Posterior cingulate gyrus (tissue), 11 donors: ENCODE measurements at regions not wholly inside any gene's neighbourhood (a gene's known extent, or its start where the extent isn't known, plus 50 kb on each side); places are given as distances from the start of the nearest gene placed in this dataset.
"Not testable (repeated sequence)": the region's sequence is repeated elsewhere in the genome, so short reads cannot be mapped to it uniquely, and the experiment has no call there.

Experiments used
- DNase-seq, 10 donors: peaks; one replicate each; pipeline versions ENCODE4 v3.0.0 to v3.0.0-alpha.2; 2020 to 2021; ENCODE audit warnings: mixed read lengths in 3 of 10
- intact Hi-C: fragments of 100-400 bp; cut with DNase I; formaldehyde crosslinking; loops from one replicate; pipeline ENCODE4 v1.15.1; 2023

GRCh38 chr1:194807530-194808220 lies 1621.3 kb upstream of the B3GALT2 start:
- DNase-seq, result no peak
- intact Hi-C loops, result no loop called here

DNA sequence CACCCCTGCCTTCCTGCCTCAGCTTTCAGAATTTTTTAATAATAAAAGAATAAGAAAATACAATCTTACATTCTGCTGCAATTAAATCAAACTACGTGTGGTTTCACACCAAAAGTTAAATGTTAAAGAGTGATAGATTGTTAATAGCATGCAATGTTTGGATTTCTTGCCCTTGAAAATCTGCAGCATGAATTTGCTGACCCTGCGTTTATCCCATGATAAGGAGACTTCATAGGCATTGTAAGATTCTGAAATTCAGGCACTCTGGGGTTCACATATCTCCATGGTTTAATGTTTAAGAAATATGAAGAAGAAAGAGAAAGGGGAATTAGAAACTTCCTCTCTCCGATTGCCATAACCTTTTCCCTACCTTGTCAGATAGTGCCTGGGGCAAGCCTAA lies 1616.2 kb upstream of the B3GALT2 start:
- intact Hi-C loops, result no loop called here
- DNase-seq, result no peak

DNA sequence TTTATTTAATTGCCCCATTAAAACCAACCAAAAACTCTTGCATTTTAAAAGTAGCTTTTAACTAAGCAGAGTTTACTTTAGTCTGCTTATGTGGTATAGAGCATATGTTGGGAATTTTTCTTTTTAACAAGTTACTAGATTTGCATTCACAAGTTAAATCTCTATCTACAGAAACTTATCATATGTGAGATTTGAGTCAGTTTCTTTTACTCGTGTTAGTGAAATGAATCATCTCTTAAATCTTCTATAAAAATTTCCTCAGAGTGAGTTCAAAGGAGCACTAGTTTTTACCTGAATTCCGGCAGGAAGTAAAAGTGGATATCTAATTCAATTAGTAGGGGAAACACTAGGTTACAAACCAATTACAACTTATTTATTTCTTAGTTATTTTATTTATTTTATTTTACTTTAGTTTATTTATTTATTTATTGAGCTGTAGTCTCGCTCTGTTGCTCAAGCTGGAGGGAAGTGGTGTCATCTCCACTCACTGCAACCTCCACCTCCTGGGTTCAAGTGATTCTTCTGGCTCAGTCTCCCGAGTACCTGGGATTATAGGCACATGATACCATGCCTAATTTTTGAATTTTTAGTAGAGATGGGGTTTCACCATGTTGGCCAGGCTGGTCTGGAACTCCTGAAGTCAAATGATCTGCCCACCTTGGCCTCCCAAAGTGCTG lies 1609.6 kb upstream of the B3GALT2 start:
- DNase-seq, result no peak

DNA sequence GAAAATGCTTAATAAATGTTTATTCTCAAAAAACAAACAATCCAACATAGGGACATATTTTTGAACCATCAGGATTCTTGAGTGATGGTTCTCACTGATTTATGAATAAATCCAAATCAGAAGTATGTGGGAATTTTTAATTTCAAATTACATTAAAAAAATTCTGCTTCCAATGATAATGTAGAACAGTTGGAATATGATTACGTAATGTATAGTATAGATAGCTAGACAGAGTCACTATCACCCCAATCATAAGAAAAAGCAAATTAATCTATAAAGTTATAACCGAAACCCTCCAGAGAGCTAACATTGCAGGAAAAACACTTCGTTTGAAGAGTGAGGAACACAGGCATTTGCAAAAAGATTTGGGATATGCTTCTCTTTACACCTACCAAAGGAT lies 1600.6 kb upstream of the B3GALT2 start:
- intact Hi-C loops, result no loop called here
- no peak for DNase-seq

More for the DNA sequence above, 1609.6 kb upstream of the B3GALT2 start:
- intact Hi-C loops, result no loop called here

DNA sequence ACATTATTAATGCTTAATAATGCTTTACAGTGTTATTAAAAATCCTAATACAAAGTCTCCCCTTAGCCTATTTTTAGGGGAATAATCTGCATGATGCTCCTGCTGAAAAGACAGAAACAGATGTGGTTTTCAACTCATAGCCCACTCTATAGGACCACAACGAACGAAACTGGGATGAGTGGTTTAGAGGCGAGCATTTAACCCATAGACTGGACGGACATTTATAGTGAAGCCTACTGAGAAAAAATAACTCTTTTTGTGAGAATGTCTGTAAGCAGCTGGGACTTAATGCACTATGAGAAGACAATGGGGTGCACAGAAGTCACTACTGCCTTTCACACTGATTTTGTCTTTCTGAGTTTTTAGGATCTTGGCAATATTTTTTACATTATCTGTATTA lies 1599.6 kb upstream of the B3GALT2 start:
- intact Hi-C loops, result no loop called here
- DNase-seq, result no peak

GRCh38 chr1:194776657-194777056 lies 1590.2 kb upstream of the B3GALT2 start:
- DNase-seq, result no peak
- intact Hi-C loops, result no loop called here

GRCh38 chr1:194774535-194774934 lies 1588.1 kb upstream of the B3GALT2 start:
- intact Hi-C loops, result no loop called here
- DNase-seq, result no peak

- DNase-seq, result no peak
- intact Hi-C loops, result no loop called here
Observed at GRCh38 chr1:194755241-194755994, 1569.0 kb upstream of the B3GALT2 start.

DNA sequence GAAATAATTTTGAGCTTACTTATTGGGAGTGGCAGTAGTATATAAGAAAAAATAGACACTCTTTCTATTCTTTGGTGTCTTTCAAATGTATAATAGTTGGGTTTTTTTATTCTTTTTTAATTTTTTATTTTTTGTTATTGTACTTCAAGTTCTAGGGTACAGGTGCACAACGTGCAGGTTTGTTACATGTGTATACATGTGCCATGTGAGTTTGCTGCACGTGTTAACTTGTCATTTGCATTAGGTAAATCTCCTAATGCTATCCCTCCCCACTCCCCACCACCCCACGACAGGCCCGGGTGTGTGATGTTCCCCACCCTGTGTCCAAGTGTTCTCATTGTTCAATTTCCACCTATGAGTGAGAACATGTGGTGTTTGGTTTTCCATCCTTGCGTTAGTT lies 1552.4 kb upstream of the B3GALT2 start:
- DNase-seq, intact Hi-C loops: not testable (repeated sequence)

GRCh38 chr1:194734970-194735369 lies 1548.6 kb upstream of the B3GALT2 start:
- intact Hi-C loops, result no loop called here
- no peak for DNase-seq

DNA sequence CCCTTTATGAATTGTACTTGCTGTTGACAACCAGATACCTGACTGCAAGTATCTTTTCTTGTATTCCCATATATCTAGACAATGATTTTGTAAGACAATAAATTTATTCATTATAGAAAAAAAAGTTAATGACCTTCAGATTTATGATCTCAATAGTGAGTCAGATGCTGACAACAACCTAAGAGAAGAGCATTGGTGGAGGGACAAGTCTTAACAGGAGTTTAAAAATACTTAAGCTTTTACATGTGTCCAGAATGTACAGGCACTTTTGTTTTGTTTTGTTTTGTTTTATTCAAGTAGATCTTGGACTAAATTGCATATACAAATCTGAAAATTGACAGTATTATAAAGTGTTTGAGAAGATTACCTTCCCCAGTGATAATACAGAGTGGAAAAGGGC lies 1544.6 kb upstream of the B3GALT2 start:
- DNase-seq, result no peak
- intact Hi-C loops, result no loop called here

DNA sequence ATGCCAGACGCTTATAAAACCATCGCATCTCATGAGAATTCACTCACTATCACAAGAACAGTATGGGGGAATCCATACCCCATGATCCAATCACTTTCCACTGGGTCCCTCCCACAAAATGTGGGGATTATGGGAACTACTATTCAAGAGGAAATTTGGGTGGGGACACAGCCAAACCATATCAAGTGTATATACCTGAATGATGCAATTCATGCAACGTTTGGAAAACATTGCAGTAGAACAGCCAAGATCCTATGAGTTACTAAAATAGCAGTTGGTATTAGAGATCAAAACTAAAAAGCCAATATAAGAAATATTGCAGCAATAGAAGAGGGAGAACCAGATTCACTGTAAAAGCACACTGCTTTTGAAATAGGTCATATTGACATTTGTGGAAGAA lies 1543.9 kb upstream of the B3GALT2 start:
- intact Hi-C loops, result no loop called here
- DNase-seq, result no peak

DNA sequence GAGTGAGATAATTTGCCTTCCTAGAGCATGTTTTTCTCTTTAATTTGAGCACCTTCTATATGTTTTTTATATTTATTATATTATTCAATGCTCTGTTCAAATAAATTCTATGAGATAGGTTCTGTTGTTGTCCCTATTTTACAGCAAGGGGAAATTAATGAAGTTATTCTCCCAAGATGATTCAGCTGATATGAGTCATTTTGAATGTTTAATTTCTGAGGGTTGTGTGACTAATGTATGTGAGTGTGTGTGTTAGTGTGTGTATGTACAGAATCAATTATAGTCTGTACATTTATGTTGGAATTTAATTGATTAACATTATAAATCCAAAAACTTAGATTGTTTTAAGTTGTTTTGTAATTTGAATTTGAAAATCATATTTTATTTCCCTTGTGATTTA lies 1536.7 kb upstream of the B3GALT2 start:
- intact Hi-C loops, result no loop called here
- no peak for DNase-seq

DNA sequence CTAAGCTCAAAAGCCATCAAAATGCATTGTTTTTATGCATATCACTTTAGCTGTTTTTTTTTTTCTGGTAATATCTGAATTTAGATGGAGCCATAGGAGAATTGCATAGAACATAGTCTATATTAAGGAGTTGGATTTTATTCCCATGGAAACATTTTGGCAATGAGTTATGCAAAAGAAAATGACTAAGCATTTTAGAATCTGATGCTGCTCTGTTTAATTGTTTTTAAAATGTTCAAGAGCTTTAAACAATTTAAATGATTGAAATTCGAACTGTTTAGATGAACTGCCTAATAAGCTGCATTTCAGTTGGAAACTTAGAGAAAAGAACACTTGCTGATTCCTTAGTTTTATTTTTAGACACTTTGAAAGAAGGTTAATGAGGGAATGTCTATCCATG lies 1531.5 kb upstream of the B3GALT2 start:
- intact Hi-C loops, result no loop called here
- no peak for DNase-seq

DNA sequence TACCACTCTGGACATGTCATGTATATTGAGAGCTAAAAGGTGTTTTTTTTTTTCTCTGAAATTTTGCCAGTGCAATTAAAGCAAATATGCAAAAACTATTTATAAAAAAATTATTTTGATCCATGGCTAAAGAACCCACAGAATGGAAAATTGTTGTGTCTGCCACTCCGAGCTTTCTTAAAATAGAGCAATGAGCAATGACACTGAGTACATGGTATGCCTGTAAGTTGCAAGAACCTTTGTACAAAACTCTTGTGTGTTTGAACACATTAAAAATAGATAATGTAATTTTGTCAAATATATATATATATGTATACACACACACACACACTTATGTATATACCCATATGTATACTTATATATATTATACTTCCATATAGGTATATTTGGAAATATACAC lies 1530.9 kb upstream of the B3GALT2 start:
- no peak for DNase-seq

GRCh38 chr1:194710671-194711070 lies 1524.3 kb upstream of the B3GALT2 start:
- DNase-seq, result no peak
- intact Hi-C loops, result no loop called here

More for the DNA sequence above, 1530.9 kb upstream of the B3GALT2 start:
- intact Hi-C loops, result no loop called here

DNA sequence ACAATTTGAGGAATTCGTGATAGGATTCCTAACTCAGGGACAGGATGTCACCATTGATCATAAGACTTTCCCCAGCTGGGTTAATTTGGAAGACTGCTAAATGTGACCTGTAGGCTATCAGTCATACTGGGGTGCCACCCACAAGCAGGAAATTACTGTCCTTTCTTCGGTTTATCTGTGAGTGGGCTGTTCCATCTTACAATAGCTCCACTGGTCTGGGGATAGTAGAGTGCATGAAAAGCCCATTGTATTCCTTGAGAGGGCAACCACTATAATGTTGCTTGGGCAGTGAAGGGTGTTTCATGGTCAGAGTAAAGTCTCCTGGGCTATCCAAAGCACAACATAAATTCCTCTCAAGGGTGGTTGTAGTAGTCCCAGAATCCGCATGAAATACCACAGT lies 1523.0 kb upstream of the B3GALT2 start:
- no peak for DNase-seq
- intact Hi-C loops, result no loop called here

GRCh38 chr1:194707074-194707473 lies 1520.7 kb upstream of the B3GALT2 start:
- intact Hi-C loops, result no loop called here
- no peak for DNase-seq

- no peak for DNase-seq
- intact Hi-C loops, result no loop called here
Observed at GRCh38 chr1:194705123-194705854, 1518.9 kb upstream of the B3GALT2 start.

DNA sequence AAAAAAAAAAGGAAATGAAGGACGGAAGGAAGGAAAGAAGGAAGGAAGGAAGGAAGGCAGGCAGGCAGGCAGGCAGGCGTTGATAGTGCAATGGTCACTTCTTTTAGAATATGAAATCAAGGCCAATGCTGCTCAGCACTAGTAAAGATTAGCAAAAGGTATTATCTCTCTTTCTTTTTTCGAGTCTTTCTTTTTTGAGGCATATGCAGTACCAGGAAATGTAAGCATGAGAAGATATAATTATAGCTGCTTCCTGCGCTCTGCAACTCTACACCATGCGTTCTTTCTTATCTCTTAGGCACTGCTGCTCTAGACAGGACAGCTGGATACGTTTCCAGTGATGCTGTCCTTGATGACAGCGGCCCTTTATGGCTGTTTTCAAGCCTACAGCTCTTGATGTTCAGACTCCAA lies 1512.5 kb upstream of the B3GALT2 start:
- intact Hi-C loops, result no loop called here
- DNase-seq, result no peak

GRCh38 chr1:194693244-194693643 lies 1506.8 kb upstream of the B3GALT2 start:
- intact Hi-C loops, result no loop called here
- DNase-seq, result no peak
